ENCODE measurements at regions not wholly inside any gene's neighbourhood (a gene's known extent, or its start where the extent isn't known, plus 50 kb on each side); places are given as distances from the start of the nearest gene placed in this dataset.
"Not testable (repeated sequence)": the region's sequence is repeated elsewhere in the genome, so short reads cannot be mapped to it uniquely, and the experiment has no call there.

GRCh38 chr18:961644-962355 is 57.1 kb downstream of the ADCYAP1 start:
- peak in 1 of 2 donors; percentile 23 for DNase-seq (ENCODE audit: low read depth in 2 of 2)

- DNase-seq (ENCODE audit: low read depth in 2 of 2) = no peak
Observed at GRCh38 chr18:963276-963675, 58.6 kb downstream of the ADCYAP1 start.

GRCh38 chr18:965921-966758 is 61.5 kb downstream of the ADCYAP1 start:
- no peak for DNase-seq (ENCODE audit: low read depth in 2 of 2)

- DNase-seq (ENCODE audit: low read depth in 2 of 2) = no peak
Observed at GRCh38 chr18:966759-967576, 62.3 kb downstream of the ADCYAP1 start.

- DNase-seq (ENCODE audit: low read depth in 2 of 2) = not testable (repeated sequence)
Observed at GRCh38 chr18:968910-969309, 64.2 kb downstream of the ADCYAP1 start.

- not testable (repeated sequence) for DNase-seq (ENCODE audit: low read depth in 2 of 2)
Observed at GRCh38 chr18:969311-969710, 64.6 kb downstream of the ADCYAP1 start.

GRCh38 chr18:974606-975005 is 69.9 kb downstream of the ADCYAP1 start:
- not testable (repeated sequence) for DNase-seq (ENCODE audit: low read depth in 2 of 2)

- not testable (repeated sequence) for DNase-seq (ENCODE audit: low read depth in 2 of 2)
Observed at GRCh38 chr18:976393-977128, 71.9 kb downstream of the ADCYAP1 start.

GRCh38 chr18:977327-977726 is 72.7 kb downstream of the ADCYAP1 start:
- DNase-seq (ENCODE audit: low read depth in 2 of 2) = not testable (repeated sequence)

- not testable (repeated sequence) for DNase-seq (ENCODE audit: low read depth in 2 of 2)
Observed at GRCh38 chr18:977732-978131, 73.1 kb downstream of the ADCYAP1 start.

- DNase-seq (ENCODE audit: low read depth in 2 of 2) = no peak
Observed at GRCh38 chr18:980586-980985, 75.9 kb downstream of the ADCYAP1 start.

- DNase-seq (ENCODE audit: low read depth in 2 of 2) = no peak
Observed at GRCh38 chr18:984004-984403, 79.3 kb downstream of the ADCYAP1 start.

- DNase-seq (ENCODE audit: low read depth in 2 of 2) = no peak
Observed at GRCh38 chr18:985212-985661, 80.6 kb downstream of the ADCYAP1 start.

GRCh38 chr18:986051-986450 is 81.4 kb downstream of the ADCYAP1 start:
- no peak for DNase-seq (ENCODE audit: low read depth in 2 of 2)

GRCh38 chr18:986552-986951 is 81.9 kb downstream of the ADCYAP1 start:
- DNase-seq (ENCODE audit: low read depth in 2 of 2) = no peak

GRCh38 chr18:987325-988186 is 82.9 kb downstream of the ADCYAP1 start:
- no peak for DNase-seq (ENCODE audit: low read depth in 2 of 2)

- DNase-seq (ENCODE audit: low read depth in 2 of 2) = no peak
Observed at GRCh38 chr18:989425-989824, 84.8 kb downstream of the ADCYAP1 start.

GRCh38 chr18:990197-990596 is 85.5 kb downstream of the ADCYAP1 start:
- no peak for DNase-seq (ENCODE audit: low read depth in 2 of 2)

- DNase-seq (ENCODE audit: low read depth in 2 of 2) = no peak
Observed at GRCh38 chr18:991441-991840, 86.8 kb downstream of the ADCYAP1 start.

- DNase-seq (ENCODE audit: low read depth in 2 of 2) = no peak
Observed at GRCh38 chr18:993560-993959, 88.9 kb downstream of the ADCYAP1 start.

Measured in stimulated activated CD8-positive, alpha-beta memory T cell treated with anti-CD3 and anti-CD28 coated beads, Interleukin-7, amount 100 ng/mL, for 1 hour (primary cell).